Tibial nerve (tissue), 3 donors: ENCODE measurements at regions not wholly inside any gene's neighbourhood (a gene's known extent, or its start where the extent isn't known, plus 50 kb on each side); places are given as distances from the start of the nearest gene placed in this dataset.

ENCODE experiments used
- POLR2A ChIP-seq, 2 donors: fragments of 450-650 bp; IDR thresholded peaks; one replicate each; pipeline ENCODE4 v1.6.1; 2017; ENCODE audit warnings: antibody characterized with exemption in 2 of 2, mild to moderate bottlenecking in 2 of 2, moderate library complexity in 2 of 2
- TF ChIP-seq, protein P1 (sequence below), 5 experiments: fragments of 200-600 bp in 3 of 5; fragments of 450-650 bp in 2 of 5; sonication (generic) in 3 of 5; IDR thresholded peaks; one replicate each; pipeline ENCODE4 v1.5.1; 2016 to 2019; ENCODE audit warnings: antibody characterized with exemption in 5 of 5, mild to moderate bottlenecking in 3 of 5, moderate library complexity in 2 of 5

DNA sequence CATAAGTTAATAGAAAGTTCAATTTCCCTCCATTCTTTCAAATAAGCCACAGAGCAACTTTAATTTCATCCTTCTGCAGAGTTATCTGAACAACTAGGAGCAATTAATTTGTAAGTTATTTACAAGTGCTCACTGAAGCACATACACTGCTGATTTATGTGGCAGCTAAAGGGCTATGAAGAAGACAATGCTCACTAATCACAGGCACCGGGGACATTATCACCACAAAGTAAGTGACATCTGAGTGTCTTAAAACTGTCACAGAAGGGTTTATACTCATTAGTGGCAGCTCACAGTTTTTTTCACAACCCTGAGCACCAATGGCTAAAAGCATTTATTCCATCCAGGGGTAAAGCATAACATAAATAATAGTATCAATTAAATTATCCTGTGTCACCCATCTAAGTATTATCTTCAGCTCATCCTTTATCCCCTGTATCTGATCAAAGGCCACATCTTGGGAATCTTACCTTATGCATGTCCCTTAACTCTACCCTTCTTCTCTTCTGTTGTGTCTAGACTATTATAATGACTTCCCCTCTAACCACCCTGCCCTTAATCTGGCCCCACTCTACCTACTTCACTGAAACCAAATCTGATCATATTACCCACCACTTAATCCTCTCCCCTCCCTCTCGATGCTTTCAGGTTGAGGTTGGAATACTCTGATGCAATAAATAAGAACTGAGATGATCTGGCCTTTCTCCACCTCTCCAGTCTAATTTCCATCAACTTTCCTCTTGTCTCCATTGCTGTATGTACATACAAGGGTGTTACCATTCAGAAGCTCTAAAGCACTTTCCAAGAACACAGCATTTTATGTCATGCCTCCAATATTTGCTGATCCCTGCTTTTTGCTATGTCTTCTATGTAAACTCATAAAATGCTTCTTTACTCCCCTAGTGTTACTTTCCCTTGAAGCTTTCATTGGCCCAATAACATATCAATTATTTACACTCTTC lies 252.7 kb downstream of the CASP12 start:
- TF ChIP-seq, protein P1, sequence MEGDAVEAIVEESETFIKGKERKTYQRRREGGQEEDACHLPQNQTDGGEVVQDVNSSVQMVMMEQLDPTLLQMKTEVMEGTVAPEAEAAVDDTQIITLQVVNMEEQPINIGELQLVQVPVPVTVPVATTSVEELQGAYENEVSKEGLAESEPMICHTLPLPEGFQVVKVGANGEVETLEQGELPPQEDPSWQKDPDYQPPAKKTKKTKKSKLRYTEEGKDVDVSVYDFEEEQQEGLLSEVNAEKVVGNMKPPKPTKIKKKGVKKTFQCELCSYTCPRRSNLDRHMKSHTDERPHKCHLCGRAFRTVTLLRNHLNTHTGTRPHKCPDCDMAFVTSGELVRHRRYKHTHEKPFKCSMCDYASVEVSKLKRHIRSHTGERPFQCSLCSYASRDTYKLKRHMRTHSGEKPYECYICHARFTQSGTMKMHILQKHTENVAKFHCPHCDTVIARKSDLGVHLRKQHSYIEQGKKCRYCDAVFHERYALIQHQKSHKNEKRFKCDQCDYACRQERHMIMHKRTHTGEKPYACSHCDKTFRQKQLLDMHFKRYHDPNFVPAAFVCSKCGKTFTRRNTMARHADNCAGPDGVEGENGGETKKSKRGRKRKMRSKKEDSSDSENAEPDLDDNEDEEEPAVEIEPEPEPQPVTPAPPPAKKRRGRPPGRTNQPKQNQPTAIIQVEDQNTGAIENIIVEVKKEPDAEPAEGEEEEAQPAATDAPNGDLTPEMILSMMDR (IDR thresholded peaks at IDR 0.05): no peak
- TF ChIP-seq POLR2A (IDR thresholded peaks at IDR 0.05): no peak
